ENCODE measurements at regions not wholly inside any gene's neighbourhood (a gene's known extent, or its start where the extent isn't known, plus 50 kb on each side); places are given as distances from the start of the nearest gene placed in this dataset.

DNA sequence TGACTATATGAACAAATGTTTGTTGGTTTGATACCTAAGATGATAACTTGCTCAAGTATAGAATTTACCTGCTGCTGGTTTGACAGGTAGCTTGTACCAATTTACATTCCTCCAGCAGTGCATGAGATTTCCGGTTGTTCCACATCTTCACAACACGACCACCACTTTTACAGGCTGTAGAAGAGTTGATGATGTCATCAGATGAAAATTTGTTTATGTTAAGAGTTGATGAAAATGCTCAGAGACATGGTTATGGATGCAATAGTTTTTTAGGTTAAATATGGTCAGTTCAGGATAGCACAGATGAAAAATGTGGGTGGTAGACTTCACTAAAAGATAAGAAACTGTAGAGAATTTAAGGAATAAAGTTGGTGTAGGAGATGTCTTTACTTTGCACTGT, 468.3 kb downstream of the PCDH18 start:
- TF ChIP-seq, protein P1, sequence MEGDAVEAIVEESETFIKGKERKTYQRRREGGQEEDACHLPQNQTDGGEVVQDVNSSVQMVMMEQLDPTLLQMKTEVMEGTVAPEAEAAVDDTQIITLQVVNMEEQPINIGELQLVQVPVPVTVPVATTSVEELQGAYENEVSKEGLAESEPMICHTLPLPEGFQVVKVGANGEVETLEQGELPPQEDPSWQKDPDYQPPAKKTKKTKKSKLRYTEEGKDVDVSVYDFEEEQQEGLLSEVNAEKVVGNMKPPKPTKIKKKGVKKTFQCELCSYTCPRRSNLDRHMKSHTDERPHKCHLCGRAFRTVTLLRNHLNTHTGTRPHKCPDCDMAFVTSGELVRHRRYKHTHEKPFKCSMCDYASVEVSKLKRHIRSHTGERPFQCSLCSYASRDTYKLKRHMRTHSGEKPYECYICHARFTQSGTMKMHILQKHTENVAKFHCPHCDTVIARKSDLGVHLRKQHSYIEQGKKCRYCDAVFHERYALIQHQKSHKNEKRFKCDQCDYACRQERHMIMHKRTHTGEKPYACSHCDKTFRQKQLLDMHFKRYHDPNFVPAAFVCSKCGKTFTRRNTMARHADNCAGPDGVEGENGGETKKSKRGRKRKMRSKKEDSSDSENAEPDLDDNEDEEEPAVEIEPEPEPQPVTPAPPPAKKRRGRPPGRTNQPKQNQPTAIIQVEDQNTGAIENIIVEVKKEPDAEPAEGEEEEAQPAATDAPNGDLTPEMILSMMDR (IDR thresholded peaks at IDR 0.05; ENCODE audit: unreplicated experiment in 3 of 3) = no peak
- Mint-ChIP-seq H3K27me3 (ENCODE audit: low read depth) (no peaks in the 10 kb centered on the region), H3K4me3 (no peak overlapping the region), H3K36me3 (ENCODE audit: low read depth) (no peaks in the 10 kb centered on the region), H3K9me3 (no peaks in the 10 kb centered on the region), H3K4me1 (no peaks in the 10 kb centered on the region), H3K27ac (no peak overlapping the region)

DNA sequence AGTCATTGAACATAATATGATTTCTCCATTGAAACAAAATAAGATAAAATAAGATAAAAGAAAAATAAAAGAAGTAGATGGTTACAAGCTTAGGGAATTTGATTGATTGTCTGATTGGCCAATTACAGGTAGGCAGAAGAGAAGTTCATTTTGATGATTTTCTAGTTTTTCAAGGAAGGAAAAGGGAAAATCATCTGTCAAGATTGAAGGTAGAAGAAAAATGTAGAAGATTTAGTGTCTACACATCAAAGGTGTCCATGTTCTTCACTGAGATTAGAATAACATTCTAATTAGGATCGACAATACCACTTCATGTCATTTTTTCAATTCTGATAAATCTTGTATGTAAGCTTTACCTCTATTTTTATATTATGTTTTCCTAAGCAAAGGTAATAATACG, 489.1 kb downstream of the PCDH18 start:
- H3K4me3 Mint-ChIP-seq = no peak overlapping the region
- no peak overlapping the region for H3K27ac Mint-ChIP-seq
- TF ChIP-seq, protein P1 (IDR thresholded peaks at IDR 0.05; ENCODE audit: unreplicated experiment in 3 of 3) = no peak
- H3K4me1 Mint-ChIP-seq = peaks cover 5% of the 10 kb centered on the region
- H3K36me3 Mint-ChIP-seq (ENCODE audit: low read depth) = no peaks in the 10 kb centered on the region
- H3K9me3 Mint-ChIP-seq = no peaks in the 10 kb centered on the region
- no peaks in the 10 kb centered on the region for H3K27me3 Mint-ChIP-seq (ENCODE audit: low read depth)

DNA sequence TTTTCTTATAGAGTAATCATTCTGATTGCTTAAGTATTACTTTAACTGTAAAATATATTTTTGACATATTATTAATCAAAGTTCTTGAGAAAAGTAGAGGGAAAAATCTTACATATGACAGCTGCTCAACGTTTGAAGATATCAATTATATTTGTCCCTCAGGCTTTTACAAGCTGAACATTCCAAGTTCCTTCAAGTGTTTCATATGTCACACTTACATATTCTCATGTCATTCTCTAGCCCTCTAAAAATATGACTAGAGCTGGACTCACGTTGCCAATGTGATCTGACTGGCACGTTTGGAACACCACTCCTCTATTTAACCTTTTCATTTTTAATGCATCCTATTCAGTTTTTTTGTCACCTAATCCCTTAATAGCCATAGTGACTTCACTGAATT, 492.9 kb downstream of the PCDH18 start:
- H3K4me1 Mint-ChIP-seq = no peaks in the 10 kb centered on the region
- TF ChIP-seq, protein P1 (IDR thresholded peaks at IDR 0.05; ENCODE audit: unreplicated experiment in 3 of 3) = no peak
- H3K27me3 Mint-ChIP-seq (ENCODE audit: low read depth) = no peaks in the 10 kb centered on the region
- no peaks in the 10 kb centered on the region for H3K9me3 Mint-ChIP-seq
- H3K27ac Mint-ChIP-seq = no peak overlapping the region
- no peaks in the 10 kb centered on the region for H3K36me3 Mint-ChIP-seq (ENCODE audit: low read depth)
- H3K4me3 Mint-ChIP-seq = no peak overlapping the region

DNA sequence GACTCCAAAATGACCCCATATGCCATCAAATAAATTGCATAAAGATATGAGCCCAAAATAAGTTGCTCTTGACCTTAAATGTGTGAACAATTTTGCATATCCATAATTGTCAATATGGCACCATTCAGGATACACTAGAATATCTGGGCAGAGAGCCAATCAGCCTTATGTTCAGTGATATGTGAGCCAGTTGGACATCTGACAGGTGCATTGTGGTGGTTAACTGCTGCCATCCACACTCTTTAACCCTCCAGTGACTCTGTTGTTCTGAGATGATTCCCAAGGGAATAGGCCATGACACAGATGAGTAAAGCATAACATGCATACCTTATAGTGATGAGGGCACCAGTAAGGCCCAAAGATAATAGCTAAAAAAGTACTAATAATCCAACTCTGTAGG, 500.1 kb downstream of the PCDH18 start:
- no peaks in the 10 kb centered on the region for H3K36me3 Mint-ChIP-seq (ENCODE audit: low read depth)
- no peaks in the 10 kb centered on the region for H3K27me3 Mint-ChIP-seq (ENCODE audit: low read depth)
- peaks cover 4% of the 10 kb centered on the region for H3K4me1 Mint-ChIP-seq
- TF ChIP-seq, protein P1 (IDR thresholded peaks at IDR 0.05; ENCODE audit: unreplicated experiment in 3 of 3) = no peak
- no peak overlapping the region for H3K4me3 Mint-ChIP-seq
- H3K9me3 Mint-ChIP-seq = peaks cover 9% of the 10 kb centered on the region
- no peak overlapping the region for H3K27ac Mint-ChIP-seq

DNA sequence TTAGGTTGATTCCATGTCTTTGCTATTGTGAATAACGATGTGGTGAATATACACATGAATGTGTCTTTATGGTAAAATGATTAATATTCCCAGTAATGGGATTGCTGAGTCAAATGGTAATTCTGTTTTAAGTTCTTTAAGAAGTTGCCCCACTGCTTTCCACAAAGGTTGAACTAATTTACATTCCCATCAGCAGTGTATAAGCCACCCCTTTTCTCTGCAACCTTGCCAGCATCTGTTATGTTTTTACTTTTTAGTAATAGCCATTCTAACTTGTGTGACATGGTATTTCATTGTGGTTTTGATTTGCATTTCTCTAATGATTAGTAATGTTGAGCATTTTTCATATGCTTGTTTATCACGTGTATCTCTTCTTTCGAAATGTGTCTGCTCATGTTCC, 503.3 kb downstream of the PCDH18 start:
- TF ChIP-seq, protein P1 (IDR thresholded peaks at IDR 0.05; ENCODE audit: unreplicated experiment in 3 of 3) = no peak
- H3K4me3 Mint-ChIP-seq = no peak overlapping the region
- H3K27me3 Mint-ChIP-seq (ENCODE audit: low read depth) = no peaks in the 10 kb centered on the region
- peaks cover 9% of the 10 kb centered on the region for H3K9me3 Mint-ChIP-seq
- peaks cover 4% of the 10 kb centered on the region for H3K4me1 Mint-ChIP-seq
- no peak overlapping the region for H3K27ac Mint-ChIP-seq
- no peaks in the 10 kb centered on the region for H3K36me3 Mint-ChIP-seq (ENCODE audit: low read depth)

DNA sequence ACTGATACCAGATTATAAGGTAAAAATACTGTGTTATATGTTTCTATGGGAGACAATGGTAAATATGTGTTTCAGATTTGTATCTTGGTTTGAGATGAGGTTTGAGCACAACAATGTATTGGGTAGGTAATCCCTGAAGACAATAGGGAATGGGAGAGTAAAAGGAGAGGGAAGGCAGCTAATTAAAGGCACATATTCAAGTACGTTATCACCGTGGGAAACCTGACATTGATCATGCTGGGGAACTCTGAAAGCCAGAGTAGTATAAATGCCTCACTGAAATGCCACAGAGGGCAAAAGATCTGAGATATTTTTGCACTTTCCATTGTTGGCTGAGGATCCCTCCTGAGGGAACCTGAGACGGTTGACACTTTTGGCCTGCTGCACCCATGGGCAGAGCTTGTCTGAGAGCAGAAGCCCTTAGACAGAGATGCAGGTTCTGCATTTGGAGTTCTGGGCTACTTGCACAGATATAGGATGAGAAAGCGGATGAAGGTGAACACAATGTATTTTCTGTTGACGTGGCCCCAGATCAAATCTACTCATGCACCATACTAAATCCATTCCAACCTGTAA, 506.7 kb downstream of the PCDH18 start:
- no peak overlapping the region for H3K4me3 Mint-ChIP-seq
- no peaks in the 10 kb centered on the region for H3K27me3 Mint-ChIP-seq (ENCODE audit: low read depth)
- no peaks in the 10 kb centered on the region for H3K36me3 Mint-ChIP-seq (ENCODE audit: low read depth)
- H3K27ac Mint-ChIP-seq = no peak overlapping the region
- H3K9me3 Mint-ChIP-seq = peaks cover 3% of the 10 kb centered on the region
- no peaks in the 10 kb centered on the region for H3K4me1 Mint-ChIP-seq
- TF ChIP-seq, protein P1 (IDR thresholded peaks at IDR 0.05; ENCODE audit: unreplicated experiment in 3 of 3) = no peak

Measured in nephron (organoid).